LNCAP (cell line): ENCODE measurements at regions not wholly inside any gene's neighbourhood (a gene's known extent, or its start where the extent isn't known, plus 50 kb on each side); places are given as distances from the start of the nearest gene placed in this dataset.

Source experiments
- TF ChIP-seq, protein P1 (sequence below): fragments of 450-650 bp; IDR thresholded peaks from 2 replicates; pipeline ENCODE4 v1.5.1; 2017; ENCODE audit warnings: mild to moderate bottlenecking

DNA sequence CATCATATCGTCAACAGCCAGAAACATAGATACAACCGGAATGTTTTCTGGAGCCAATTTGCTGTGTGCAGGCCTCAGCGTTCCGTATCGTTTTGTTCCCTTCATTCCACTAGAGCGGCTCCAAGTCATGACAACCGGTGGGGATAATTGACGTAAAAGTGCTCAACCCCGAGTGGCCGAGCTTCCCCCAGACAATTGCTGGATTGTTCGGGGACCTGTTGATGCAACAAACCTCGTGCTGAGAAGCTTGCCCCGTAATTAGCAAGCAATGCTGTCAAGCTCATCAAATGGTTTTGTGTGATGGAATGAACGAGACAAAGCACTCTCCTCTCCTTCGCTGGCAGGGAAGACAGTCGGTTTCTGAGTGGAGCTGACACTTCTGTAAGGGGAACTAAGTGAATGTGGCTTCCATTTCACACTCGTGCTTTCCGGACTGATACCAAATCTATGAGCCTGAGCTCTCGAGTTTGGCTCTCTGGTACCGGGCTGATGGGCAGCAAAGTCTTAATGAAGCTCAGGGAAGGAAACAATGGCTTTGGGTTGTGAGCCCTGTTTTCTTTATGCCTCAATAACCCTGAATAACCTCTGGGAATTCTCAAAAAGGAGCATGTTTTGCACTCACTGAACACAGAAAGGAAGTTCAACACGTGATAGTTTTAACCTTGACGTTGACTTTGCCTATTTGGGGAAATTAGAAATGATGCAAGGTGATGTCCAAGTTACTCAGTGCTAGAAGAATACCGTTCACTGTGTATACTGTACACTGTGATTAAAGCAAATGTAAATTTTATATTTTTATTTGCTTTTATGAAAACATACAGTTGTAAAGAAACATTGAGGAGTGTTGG lies 220.5 kb downstream of the BAMBI start:
- TF ChIP-seq, protein P1, sequence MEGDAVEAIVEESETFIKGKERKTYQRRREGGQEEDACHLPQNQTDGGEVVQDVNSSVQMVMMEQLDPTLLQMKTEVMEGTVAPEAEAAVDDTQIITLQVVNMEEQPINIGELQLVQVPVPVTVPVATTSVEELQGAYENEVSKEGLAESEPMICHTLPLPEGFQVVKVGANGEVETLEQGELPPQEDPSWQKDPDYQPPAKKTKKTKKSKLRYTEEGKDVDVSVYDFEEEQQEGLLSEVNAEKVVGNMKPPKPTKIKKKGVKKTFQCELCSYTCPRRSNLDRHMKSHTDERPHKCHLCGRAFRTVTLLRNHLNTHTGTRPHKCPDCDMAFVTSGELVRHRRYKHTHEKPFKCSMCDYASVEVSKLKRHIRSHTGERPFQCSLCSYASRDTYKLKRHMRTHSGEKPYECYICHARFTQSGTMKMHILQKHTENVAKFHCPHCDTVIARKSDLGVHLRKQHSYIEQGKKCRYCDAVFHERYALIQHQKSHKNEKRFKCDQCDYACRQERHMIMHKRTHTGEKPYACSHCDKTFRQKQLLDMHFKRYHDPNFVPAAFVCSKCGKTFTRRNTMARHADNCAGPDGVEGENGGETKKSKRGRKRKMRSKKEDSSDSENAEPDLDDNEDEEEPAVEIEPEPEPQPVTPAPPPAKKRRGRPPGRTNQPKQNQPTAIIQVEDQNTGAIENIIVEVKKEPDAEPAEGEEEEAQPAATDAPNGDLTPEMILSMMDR = no peak

GRCh38 chr10:28902215-28902614 lies 224.9 kb downstream of the BAMBI start:
- TF ChIP-seq, protein P1 = no peak

GRCh38 chr10:28903063-28903462 lies 225.7 kb downstream of the BAMBI start:
- TF ChIP-seq, protein P1 = no peak

- TF ChIP-seq, protein P1 = no peak
Observed at GRCh38 chr10:28903736-28904135, 226.4 kb downstream of the BAMBI start.

GRCh38 chr10:28905371-28905770 lies 228.1 kb downstream of the BAMBI start:
- TF ChIP-seq, protein P1 = no peak

DNA sequence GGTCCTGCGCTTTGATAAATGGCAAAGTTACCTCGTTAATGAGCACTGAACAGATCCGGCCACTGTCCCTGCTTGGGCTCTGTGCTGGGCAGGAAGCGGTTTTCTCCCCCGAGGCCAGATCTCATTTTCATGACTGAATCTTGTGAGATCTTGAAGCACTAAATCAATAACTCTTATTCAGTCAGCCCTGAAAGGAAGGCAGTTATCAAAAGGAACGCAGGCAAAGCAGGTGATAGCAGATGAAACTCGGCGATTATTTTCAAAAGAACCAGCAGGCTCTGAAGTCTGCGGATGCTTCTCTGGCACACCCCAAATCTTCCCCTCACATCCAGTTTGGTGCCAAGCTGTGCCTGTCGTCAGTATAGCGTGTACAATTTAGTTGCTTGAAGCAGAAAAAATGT lies 228.7 kb downstream of the BAMBI start:
- TF ChIP-seq, protein P1 = no peak

GRCh38 chr10:28906415-28906814 lies 229.1 kb downstream of the BAMBI start:
- TF ChIP-seq, protein P1 = no peak

- TF ChIP-seq, protein P1 = no peak
Observed at GRCh38 chr10:28906934-28907333, 229.6 kb downstream of the BAMBI start.
